ENCODE measurements at regions not wholly inside any gene's neighbourhood (a gene's known extent, or its start where the extent isn't known, plus 50 kb on each side); places are given as distances from the start of the nearest gene placed in this dataset.

GRCh38 chrX:20431486-20431885 is 164.8 kb upstream of the RPS6KA3 start:
- no peak for DNase-seq (ENCODE audit: low read depth)

- no peak for DNase-seq (ENCODE audit: low read depth)
Measured at GRCh38 chrX:20427173-20427770, 160.6 kb upstream of the RPS6KA3 start.

- DNase-seq (ENCODE audit: low read depth), result no peak
Measured at GRCh38 chrX:20421697-20422096, 155.0 kb upstream of the RPS6KA3 start.

- no peak for DNase-seq (ENCODE audit: low read depth)
Measured at GRCh38 chrX:20421275-20421674, 154.6 kb upstream of the RPS6KA3 start.

GRCh38 chrX:20420058-20420457 is 153.3 kb upstream of the RPS6KA3 start:
- no peak for DNase-seq (ENCODE audit: low read depth)

GRCh38 chrX:20418379-20419150 is 151.9 kb upstream of the RPS6KA3 start:
- DNase-seq (ENCODE audit: low read depth), result no peak

GRCh38 chrX:20414762-20415445 is 148.2 kb upstream of the RPS6KA3 start:
- DNase-seq (ENCODE audit: low read depth), result no peak

- DNase-seq (ENCODE audit: low read depth), result no peak
Measured at GRCh38 chrX:20414066-20414465, 147.4 kb upstream of the RPS6KA3 start.

- DNase-seq (ENCODE audit: low read depth), result no peak
Measured at GRCh38 chrX:20412871-20413486, 146.3 kb upstream of the RPS6KA3 start.

GRCh38 chrX:20410540-20410939 is 143.8 kb upstream of the RPS6KA3 start:
- DNase-seq (ENCODE audit: low read depth), result no peak

GRCh38 chrX:20409991-20410390 is 143.3 kb upstream of the RPS6KA3 start:
- DNase-seq (ENCODE audit: low read depth), result no peak

- no peak for DNase-seq (ENCODE audit: low read depth)
Measured at GRCh38 chrX:20402956-20403355, 136.2 kb upstream of the RPS6KA3 start.

GRCh38 chrX:20399728-20400414 is 133.2 kb upstream of the RPS6KA3 start:
- DNase-seq (ENCODE audit: low read depth), result no peak

- DNase-seq (ENCODE audit: low read depth), result no peak
Measured at GRCh38 chrX:20397587-20397986, 130.9 kb upstream of the RPS6KA3 start.

GRCh38 chrX:20394451-20394850 is 127.7 kb upstream of the RPS6KA3 start:
- DNase-seq (ENCODE audit: low read depth), result no peak

- DNase-seq (ENCODE audit: low read depth), result no peak
Measured at GRCh38 chrX:20393944-20394343, 127.2 kb upstream of the RPS6KA3 start.

GRCh38 chrX:20388594-20388993 is 121.9 kb upstream of the RPS6KA3 start:
- no peak for DNase-seq (ENCODE audit: low read depth)

GRCh38 chrX:20383477-20383876 is 116.8 kb upstream of the RPS6KA3 start:
- no peak for DNase-seq (ENCODE audit: low read depth)

- no peak for DNase-seq (ENCODE audit: low read depth)
Measured at GRCh38 chrX:20382518-20383297, 116.0 kb upstream of the RPS6KA3 start.

- DNase-seq (ENCODE audit: low read depth), result no peak
Measured at GRCh38 chrX:20382082-20382481, 115.4 kb upstream of the RPS6KA3 start.

GRCh38 chrX:20378233-20378920 is 111.7 kb upstream of the RPS6KA3 start:
- DNase-seq (ENCODE audit: low read depth), result no peak
